A549 (cell line): ENCODE measurements at regions not wholly inside any gene's neighbourhood (a gene's known extent, or its start where the extent isn't known, plus 50 kb on each side); places are given as distances from the start of the nearest gene placed in this dataset.

Experiments used
- CHD2 ChIP-seq: fragments of 150-350 bp; IDR thresholded peaks from 2 replicates; pipeline ENCODE4 v1.6.1; 2014; ENCODE audit warnings: low read length; ENCODE audit not compliant: partially characterized antibody
- CTCF ChIP-seq: fragments of >200 bp; sonication (Bioruptor Twin); formaldehyde crosslinking; IDR thresholded peaks from 3 replicates; pipeline ENCODE4 v1.5.1; 2016
- EP300 ChIP-seq, 2 experiments: fragments of >200 bp; sonication (Bioruptor Twin); formaldehyde crosslinking; IDR thresholded peaks; 2 replicates in 1 of 2; 3 replicates in 1 of 2; pipeline ENCODE4 v1.6.1; 2016 to 2017
- HDAC2 ChIP-seq: fragments of 200-600 bp; sonication (generic); IDR thresholded peaks from 2 replicates; pipeline ENCODE4 v1.6.1; 2016
- KDM5A ChIP-seq: fragments of 200-600 bp; sonication (generic); IDR thresholded peaks from 2 replicates; pipeline ENCODE4 v1.6.1; 2016; ENCODE audit warnings: antibody characterized with exemption, mild to moderate bottlenecking
- MAFK ChIP-seq: fragments of 450-650 bp; IDR thresholded peaks from 2 replicates; pipeline ENCODE4 v1.6.1; 2014; ENCODE audit not compliant: partially characterized antibody
- MAX ChIP-seq: IDR thresholded peaks from 2 replicates; pipeline ENCODE4 v1.6.1; 2012
- NR3C1 ChIP-seq: fragments of >200 bp; sonication (Bioruptor Twin); formaldehyde crosslinking; IDR thresholded peaks from 3 replicates; pipeline ENCODE4 v1.6.1; 2017
- PBX3 ChIP-seq: IDR thresholded peaks from 2 replicates; pipeline ENCODE4 v1.6.1; 2012
- POLR2A ChIP-seq: IDR thresholded peaks from 2 replicates; pipeline ENCODE4 v1.6.1; 2012; ENCODE audit warnings: mild to moderate bottlenecking, low read length
- RFX5 ChIP-seq: fragments of 450-650 bp; IDR thresholded peaks from 2 replicates; pipeline ENCODE4 v1.7.1; 2014; ENCODE audit warnings: antibody characterized with exemption, mild to moderate bottlenecking, moderate library complexity
- SMC3 ChIP-seq: fragments of >200 bp; sonication (Bioruptor Twin); formaldehyde crosslinking; IDR thresholded peaks from 3 replicates; pipeline ENCODE4 v1.6.1; 2018; ENCODE audit warnings: inconsistent platforms
- SREBF2 ChIP-seq: fragments of 450-650 bp; IDR thresholded peaks from 2 replicates; pipeline ENCODE4 v1.6.1; 2014; ENCODE audit warnings: mild to moderate bottlenecking, moderate library complexity
- TFCP2L1 ChIP-seq: fragments of 250-450 bp; sonication (Bioruptor Pico); IDR thresholded peaks from 2 replicates; pipeline ENCODE4 v1.5.0; 2021; ENCODE audit warnings: mild to moderate bottlenecking

GRCh38 chr12:61757831-61758505 is 502.2 kb upstream of the USP15 start:
- TF ChIP-seq CTCF = no peak
- TF ChIP-seq MAFK = no peak
- no peak for TF ChIP-seq POLR2A
- no peak for TF ChIP-seq EP300 (IDR thresholded peaks at IDR 0.05)
- TF ChIP-seq SREBF2 = no peak
- TF ChIP-seq TFCP2L1 (CRISPR knock-in tag) = no peak
- TF ChIP-seq SMC3 = no peak
- no peak for TF ChIP-seq KDM5A
- no peak for TF ChIP-seq CHD2
- no peak for TF ChIP-seq MAX
- TF ChIP-seq PBX3 = no peak
- TF ChIP-seq NR3C1 = no peak
- TF ChIP-seq HDAC2 = no peak
- TF ChIP-seq RFX5 = no peak
